ENCODE measurements at regions not wholly inside any gene's neighbourhood (a gene's known extent, or its start where the extent isn't known, plus 50 kb on each side); places are given as distances from the start of the nearest gene placed in this dataset.

GRCh38 chr6:137982418-137983189, 115.5 kb downstream of the TNFAIP3 start:
- no peak for TF ChIP-seq CTCF (IDR thresholded peaks at IDR 0.05)
- no peak for TF ChIP-seq POLR2AphosphoS5 (IDR thresholded peaks at IDR 0.05; ENCODE audit: low read depth, low read length)
- no peak for TF ChIP-seq TCF7L2 (IDR thresholded peaks at IDR 0.05; ENCODE audit: low read depth, low read length)
- TF ChIP-seq SIN3A (IDR thresholded peaks at IDR 0.05; ENCODE audit: borderline replicate concordance, insufficient read depth, low read depth, low read length) = no peak

All from Panc1 (cell line).